Thyroid gland (tissue), 4 donors: ENCODE measurements at regions not wholly inside any gene's neighbourhood (a gene's known extent, or its start where the extent isn't known, plus 50 kb on each side); places are given as distances from the start of the nearest gene placed in this dataset.

Experiments used
- DNase-seq, 2 donors: peaks; one replicate each; pipeline ENCODE4 v3.0.0-alpha.2; 2019
- H3K27ac ChIP-seq, 3 donors: fragments of 200-600 bp; sonication (generic); 1 replicate in 2 of 3; 2 replicates in 1 of 3; pipeline ENCODE4 v1.5.1; 2016 to 2019; ENCODE audit warnings: mild to moderate bottlenecking in 1 of 3, moderate library complexity in 1 of 3
- H3K27me3 ChIP-seq: fragments of 200-600 bp; sonication (generic); one replicate; pipeline ENCODE4 v1.5.1; 2019
- H3K36me3 ChIP-seq, 2 donors: fragments of 200-600 bp; sonication (generic); one replicate each; pipeline ENCODE4 v1.5.1; 2016 to 2019
- H3K4me1 ChIP-seq, 2 donors: fragments of 200-600 bp; sonication (generic); one replicate each; pipeline ENCODE4 v1.5.1; 2017 to 2019
- H3K4me3 ChIP-seq, 3 donors: fragments of 200-600 bp; sonication (generic); replicated peaks in 1 of 3; 1 replicate in 2 of 3; 2 replicates in 1 of 3; pipeline ENCODE4 v1.5.1; 2016; ENCODE audit warnings: mild to moderate bottlenecking in 1 of 3
- H3K9me3 ChIP-seq: fragments of 200-600 bp; sonication (generic); one replicate; pipeline ENCODE4 v1.5.1; 2017
- CTCF ChIP-seq, 6 experiments: fragments of 200-600 bp in 3 of 6; fragments of 450-650 bp in 3 of 6; sonication (generic) in 3 of 6; IDR thresholded peaks; one replicate each; pipeline ENCODE4 v1.5.1; 2016 to 2019; ENCODE audit warnings: antibody characterized with exemption in 6 of 6, mild to moderate bottlenecking in 2 of 6, inconsistent platforms in 1 of 6, moderate library complexity in 1 of 6
- POLR2A ChIP-seq, 2 donors: fragments of 450-650 bp; IDR thresholded peaks; one replicate each; pipeline ENCODE4 v1.6.1; 2017; ENCODE audit warnings: antibody characterized with exemption in 2 of 2, mild to moderate bottlenecking in 2 of 2, moderate library complexity in 1 of 2
- WGBS, 2 donors: methylation state at CpG; one replicate each; pipeline ENCODE4 v1.1.5; 2017; 5-methylcytosine and 5-hydroxymethylcytosine counted together
- intact Hi-C: fragments of 100-400 bp; cut with DNase I; formaldehyde crosslinking; loops from one replicate; pipeline ENCODE4 v1.15.1; 2023

- 89 to 91% methylated on average over 5 of the region's 5 CpGs for WGBS, 2 donors
Measured at GRCh38 chr10:61319386-61320256, 133.6 kb downstream of the TMEM26 start.

DNA sequence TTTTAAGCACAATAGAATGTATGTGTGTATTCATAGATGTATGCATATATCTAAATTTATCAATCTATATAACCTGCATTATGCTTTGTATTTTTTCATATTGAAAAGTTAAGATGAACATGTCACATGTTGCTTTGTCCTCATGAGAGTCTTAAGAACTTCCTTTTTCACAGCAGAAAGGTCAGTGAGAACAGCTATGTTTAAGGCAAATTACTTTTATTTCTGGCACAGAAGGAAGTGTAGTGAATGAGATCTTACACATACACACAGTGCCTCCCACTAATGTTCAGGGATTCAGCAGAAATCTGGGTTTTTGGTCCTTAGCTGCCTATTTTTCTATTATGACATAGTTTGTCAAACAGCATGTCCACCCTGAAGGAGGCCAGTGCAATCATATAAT, 134.8 kb downstream of the TMEM26 start:
- Histone ChIP-seq H3K9me3 (no peaks in the 10 kb centered on the region), H3K4me1 (no peaks in the 10 kb centered on the region), H3K27me3 (no peaks in the 10 kb centered on the region), H3K27ac (no peak overlapping the region), H3K36me3 (no peaks in the 10 kb centered on the region), H3K4me3 (no peak overlapping the region)
- no peak for DNase-seq
- intact Hi-C loops, result no loop called here
- no peak for TF ChIP-seq POLR2A (IDR thresholded peaks at IDR 0.05)
- TF ChIP-seq CTCF (IDR thresholded peaks at IDR 0.05), result no peak

More at GRCh38 chr10:61319386-61320256, 133.6 kb downstream of the TMEM26 start:
- Histone ChIP-seq H3K4me1 (no peaks in the 10 kb centered on the region), H3K9me3 (no peaks in the 10 kb centered on the region), H3K36me3 (no peaks in the 10 kb centered on the region), H3K27me3 (no peaks in the 10 kb centered on the region), H3K27ac (no peak overlapping the region), H3K4me3 (no peak overlapping the region)
- intact Hi-C loops, result no loop called here
- no peak for DNase-seq
- TF ChIP-seq CTCF (IDR thresholded peaks at IDR 0.05), result no peak
- no peak for TF ChIP-seq POLR2A (IDR thresholded peaks at IDR 0.05)

DNA sequence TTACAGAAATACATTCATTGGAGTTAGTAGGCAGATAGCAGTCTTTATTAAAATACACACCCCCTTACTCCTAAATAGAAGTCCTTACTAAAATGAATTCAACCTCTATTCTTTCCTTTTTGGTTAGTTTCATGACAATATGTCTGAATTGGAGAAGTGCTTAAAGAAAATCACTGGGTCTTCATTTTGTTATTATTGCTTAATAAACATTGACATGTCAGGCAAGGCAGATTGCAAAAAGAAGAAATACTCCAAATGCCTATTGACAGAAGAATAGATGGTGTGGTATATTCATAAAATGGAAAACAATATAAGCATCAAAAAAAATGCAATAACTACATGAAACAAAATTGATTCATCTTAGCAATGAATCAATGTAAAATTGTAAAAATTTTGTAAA, 135.5 kb downstream of the TMEM26 start:
- DNase-seq, result no peak
- H3K36me3 ChIP-seq, result no peaks in the 10 kb centered on the region
- intact Hi-C loops, result no loop called here
- no peak overlapping the region for H3K27ac ChIP-seq
- TF ChIP-seq POLR2A (IDR thresholded peaks at IDR 0.05) (no peak), CTCF (IDR thresholded peaks at IDR 0.05) (no peak)
- no peaks in the 10 kb centered on the region for H3K4me1 ChIP-seq
- H3K9me3 ChIP-seq, result no peaks in the 10 kb centered on the region
- H3K27me3 ChIP-seq, result no peaks in the 10 kb centered on the region
- H3K4me3 ChIP-seq, result no peak overlapping the region

DNA sequence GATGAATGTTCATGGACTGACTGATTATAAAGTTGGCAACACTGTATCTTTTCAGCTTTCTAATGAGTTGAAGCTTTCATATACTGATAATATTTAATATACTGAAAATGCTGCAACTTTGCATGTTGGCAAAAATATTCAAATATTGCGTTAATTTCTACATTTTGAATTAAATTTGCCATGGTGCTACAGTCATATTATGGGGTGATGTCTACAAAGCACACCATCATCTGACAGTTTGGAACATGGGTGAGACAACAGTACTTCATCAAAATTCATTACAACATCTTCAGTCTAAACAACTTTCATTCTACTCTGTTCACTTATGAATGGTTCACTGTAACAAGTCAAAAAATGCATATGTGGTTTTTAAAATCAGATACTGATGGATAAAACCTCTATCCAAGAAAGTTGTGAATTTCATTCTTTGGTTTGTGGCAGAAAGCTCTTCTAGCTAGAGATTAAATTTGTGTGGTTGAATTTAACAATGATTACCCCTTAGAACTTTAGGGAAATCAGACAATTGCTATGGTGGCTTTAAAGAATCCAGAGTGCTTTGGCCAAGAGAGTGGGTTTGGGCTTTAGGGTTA, 136.4 kb downstream of the TMEM26 start:
- TF ChIP-seq CTCF (IDR thresholded peaks at IDR 0.05) (no peak), POLR2A (IDR thresholded peaks at IDR 0.05) (no peak)
- DNase-seq, result no peak
- H3K27ac ChIP-seq, result no peak overlapping the region
- no peaks in the 10 kb centered on the region for H3K36me3 ChIP-seq
- intact Hi-C loops, result no loop called here
- no peaks in the 10 kb centered on the region for H3K4me1 ChIP-seq
- 94 to 100% methylated on average over 1 of the region's 1 CpG for WGBS, 2 donors
- H3K4me3 ChIP-seq, result no peak overlapping the region
- H3K9me3 ChIP-seq, result no peaks in the 10 kb centered on the region
- no peaks in the 10 kb centered on the region for H3K27me3 ChIP-seq

GRCh38 chr10:61314273-61314672, 138.9 kb downstream of the TMEM26 start:
- WGBS, 2 donors, result 86% methylated on average over 1 of the region's 1 CpG

More at GRCh38 chr10:61314273-61314672, 138.9 kb downstream of the TMEM26 start:
- intact Hi-C loops, result no loop called here
- Histone ChIP-seq H3K36me3 (no peaks in the 10 kb centered on the region), H3K4me3 (no peak overlapping the region), H3K9me3 (no peaks in the 10 kb centered on the region), H3K27ac (no peak overlapping the region), H3K4me1 (no peaks in the 10 kb centered on the region), H3K27me3 (no peaks in the 10 kb centered on the region)
- no peak for DNase-seq
- TF ChIP-seq POLR2A (IDR thresholded peaks at IDR 0.05), result no peak
- TF ChIP-seq CTCF (IDR thresholded peaks at IDR 0.05), result no peak
